ENCODE measurements at regions not wholly inside any gene's neighbourhood (a gene's known extent, or its start where the extent isn't known, plus 50 kb on each side); places are given as distances from the start of the nearest gene placed in this dataset.

- DNase-seq (ENCODE audit: low spot score) = no peak
- TF ChIP-seq CTCF (IDR thresholded peaks at IDR 0.05; ENCODE audit: extremely low read depth, missing control alignments) = no peak
These were observed 209.7 kb upstream of the CDKN3 start for GRCh38 chr14:54186821-54187763.

GRCh38 chr14:54188064-54188666 lies 208.6 kb upstream of the CDKN3 start:
- TF ChIP-seq CTCF (IDR thresholded peaks at IDR 0.05; ENCODE audit: extremely low read depth, missing control alignments) = no peak
- no peak for DNase-seq (ENCODE audit: low spot score)

GRCh38 chr14:54189333-54189732 lies 207.5 kb upstream of the CDKN3 start:
- TF ChIP-seq CTCF (IDR thresholded peaks at IDR 0.05; ENCODE audit: extremely low read depth, missing control alignments) = no peak
- DNase-seq (ENCODE audit: low spot score) = no peak

GRCh38 chr14:54189748-54190354 lies 207.0 kb upstream of the CDKN3 start:
- no peak for DNase-seq (ENCODE audit: low spot score)
- no peak for TF ChIP-seq CTCF (IDR thresholded peaks at IDR 0.05; ENCODE audit: extremely low read depth, missing control alignments)

- DNase-seq (ENCODE audit: low spot score) = no peak
- TF ChIP-seq CTCF (IDR thresholded peaks at IDR 0.05; ENCODE audit: extremely low read depth, missing control alignments) = no peak
These were observed 205.0 kb upstream of the CDKN3 start for GRCh38 chr14:54191846-54192245.

- TF ChIP-seq CTCF (IDR thresholded peaks at IDR 0.05; ENCODE audit: extremely low read depth, missing control alignments) = no peak
- DNase-seq (ENCODE audit: low spot score) = no peak
These were observed 204.2 kb upstream of the CDKN3 start for GRCh38 chr14:54192610-54193009.

- TF ChIP-seq CTCF (IDR thresholded peaks at IDR 0.05; ENCODE audit: extremely low read depth, missing control alignments) = no peak
These were observed 202.9 kb upstream of the CDKN3 start for GRCh38 chr14:54193871-54194270.

More at GRCh38 chr14:54193871-54194270, 202.9 kb upstream of the CDKN3 start:
- DNase-seq (ENCODE audit: low spot score) = no peak
